CD14-positive monocyte (primary cell): ENCODE measurements at regions not wholly inside any gene's neighbourhood (a gene's known extent, or its start where the extent isn't known, plus 50 kb on each side); places are given as distances from the start of the nearest gene placed in this dataset.
A peak's percentile ranks its signal among the peaks of the same experiment; 100 is the strongest.

Experiments
- DNase-seq, 3 donors: peaks; one replicate each; pipeline ENCODE4 v3.0.0-alpha.2; 2011 to 2022
- H2AFZ ChIP-seq: 2 replicates; pipeline ENCODE4 v1.6.0; 2012; ENCODE audit warnings: mild to moderate bottlenecking, low read depth, low read length, inconsistent platforms; ENCODE audit not compliant: insufficient read depth, poor library complexity, severe bottlenecking
- H3K27ac ChIP-seq, 2 donors: 1 replicate in 1 of 2; 2 replicates in 1 of 2; pipeline ENCODE4 v1.5.1; 2012 to 2013; ENCODE audit warnings: low read length in 2 of 2, control low read depth in 1 of 2, inconsistent platforms in 1 of 2, low read depth in 1 of 2, mild to moderate bottlenecking in 1 of 2
- H3K27me3 ChIP-seq, 2 donors: one replicate each; pipeline versions ENCODE4 v1.6.0 to v1.6.1; 2011 to 2013; ENCODE audit warnings: low read length in 2 of 2; ENCODE audit not compliant: control insufficient read depth in 2 of 2, insufficient read depth in 2 of 2
- H3K36me3 ChIP-seq, 2 donors: replicated peaks in 1 of 2; 1 replicate in 1 of 2; 2 replicates in 1 of 2; pipeline versions ENCODE4 v1.5.1 to v1.6.1; 2012 to 2013; ENCODE audit warnings: low read length in 2 of 2, control low read depth in 1 of 2, inconsistent platforms in 1 of 2, mild to moderate bottlenecking in 1 of 2; ENCODE audit not compliant: insufficient read depth in 2 of 2, control insufficient read depth in 1 of 2
- H3K4me1 ChIP-seq, 2 donors: 1 replicate in 1 of 2; 2 replicates in 1 of 2; pipeline versions ENCODE4 v1.5.1 to v1.6.1; 2012 to 2013; ENCODE audit warnings: low read length in 2 of 2, control low read depth in 1 of 2, inconsistent platforms in 1 of 2, mild to moderate bottlenecking in 1 of 2, moderate library complexity in 1 of 2; ENCODE audit not compliant: insufficient read depth in 2 of 2, control insufficient read depth in 1 of 2
- H3K4me2 ChIP-seq: replicated peaks from 2 replicates; pipeline ENCODE3; 2012; ENCODE audit warnings: low read length, moderate library complexity, mild to moderate bottlenecking; ENCODE audit not compliant: poor library complexity, severe bottlenecking; ENCODE audit errors: extremely low read depth
- H3K4me3 ChIP-seq, 3 experiments: fragments of 200-600 bp in 1 of 3; sonication (generic) in 1 of 3; replicated peaks in 1 of 3; 1 replicate in 2 of 3; 2 replicates in 1 of 3; pipeline ENCODE4 v1.5.1; 2011 to 2013; ENCODE audit warnings: low read length in 3 of 3, mild to moderate bottlenecking in 3 of 3, control low read depth in 2 of 3, low read depth in 2 of 3, inconsistent platforms in 1 of 3, moderate library complexity in 1 of 3
- H3K79me2 ChIP-seq: 2 replicates; pipeline ENCODE4 v1.6.0; 2012; ENCODE audit warnings: mild to moderate bottlenecking, control low read depth, inconsistent platforms, low read length, moderate library complexity; ENCODE audit not compliant: insufficient read depth
- H3K9ac ChIP-seq: 2 replicates; pipeline ENCODE4 v1.6.0; 2017; ENCODE audit warnings: low read length, mild to moderate bottlenecking; ENCODE audit not compliant: insufficient read depth, poor library complexity, severe bottlenecking
- H3K9me3 ChIP-seq, 2 donors: replicated peaks in 1 of 2; 1 replicate in 1 of 2; 2 replicates in 1 of 2; pipeline versions ENCODE4 v1.5.1 to v1.6.1; 2012 to 2013; ENCODE audit warnings: low read length in 2 of 2, control low read depth in 1 of 2; ENCODE audit not compliant: control insufficient read depth in 1 of 2, insufficient read depth in 1 of 2
- H4K20me1 ChIP-seq: 2 replicates; pipeline ENCODE4 v1.6.0; 2012; ENCODE audit warnings: mild to moderate bottlenecking, low read length, control low read depth, moderate library complexity; ENCODE audit not compliant: insufficient read depth
- H3K27ac Mint-ChIP-seq, 7 donors: one replicate each; pipeline ENCODE4 v1.8.0; 2020; ENCODE audit warnings: mild to moderate bottlenecking in 7 of 7, mixed read lengths in 7 of 7, moderate library complexity in 6 of 7, inconsistent platforms in 2 of 7
- H3K27me3 Mint-ChIP-seq, 3 donors: one replicate each; pipeline ENCODE4 v1.8.0; 2021 to 2022; ENCODE audit warnings: low read depth in 3 of 3, mild to moderate bottlenecking in 3 of 3, mixed read lengths in 3 of 3, moderate library complexity in 3 of 3, inconsistent platforms in 1 of 3
- H3K36me3 Mint-ChIP-seq, 2 donors: one replicate each; pipeline ENCODE4 v1.8.0; 2020; ENCODE audit warnings: mixed read lengths in 2 of 2, inconsistent platforms in 1 of 2, mild to moderate bottlenecking in 1 of 2
- H3K4me1 Mint-ChIP-seq: one replicate; pipeline ENCODE4 v1.8.0; 2020; ENCODE audit warnings: mild to moderate bottlenecking, mixed read lengths
- H3K4me3 Mint-ChIP-seq, 2 donors: one replicate each; pipeline ENCODE4 v1.8.0; 2020; ENCODE audit warnings: mild to moderate bottlenecking in 2 of 2, mixed read lengths in 2 of 2, moderate library complexity in 1 of 2
- H3K9me3 Mint-ChIP-seq, 7 donors: one replicate each; pipeline ENCODE4 v1.8.0; 2020 to 2022; ENCODE audit warnings: mixed read lengths in 7 of 7, mild to moderate bottlenecking in 6 of 7, moderate library complexity in 6 of 7, inconsistent platforms in 2 of 7
- WGBS: methylation state at CpG from one replicate; pipeline ENCODE4 v1.1.5; 2013; ENCODE audit warnings: missing lambda C conversion rate; ENCODE audit not compliant: insufficient coverage; 5-methylcytosine and 5-hydroxymethylcytosine counted together
- intact Hi-C, 2 donors: fragments of 100-400 bp; cut with micrococcal nuclease; formaldehyde crosslinking; loops; one replicate each; pipeline versions ENCODE4 v1.15.0 to v1.15.1; 2023
- TF ChIP-seq, protein P1 (sequence below): fragments of 200-600 bp; IDR thresholded peaks from one replicate; pipeline ENCODE4 v1.8.0; 2022; ENCODE audit warnings: antibody characterized with exemption, mild to moderate bottlenecking

DNA sequence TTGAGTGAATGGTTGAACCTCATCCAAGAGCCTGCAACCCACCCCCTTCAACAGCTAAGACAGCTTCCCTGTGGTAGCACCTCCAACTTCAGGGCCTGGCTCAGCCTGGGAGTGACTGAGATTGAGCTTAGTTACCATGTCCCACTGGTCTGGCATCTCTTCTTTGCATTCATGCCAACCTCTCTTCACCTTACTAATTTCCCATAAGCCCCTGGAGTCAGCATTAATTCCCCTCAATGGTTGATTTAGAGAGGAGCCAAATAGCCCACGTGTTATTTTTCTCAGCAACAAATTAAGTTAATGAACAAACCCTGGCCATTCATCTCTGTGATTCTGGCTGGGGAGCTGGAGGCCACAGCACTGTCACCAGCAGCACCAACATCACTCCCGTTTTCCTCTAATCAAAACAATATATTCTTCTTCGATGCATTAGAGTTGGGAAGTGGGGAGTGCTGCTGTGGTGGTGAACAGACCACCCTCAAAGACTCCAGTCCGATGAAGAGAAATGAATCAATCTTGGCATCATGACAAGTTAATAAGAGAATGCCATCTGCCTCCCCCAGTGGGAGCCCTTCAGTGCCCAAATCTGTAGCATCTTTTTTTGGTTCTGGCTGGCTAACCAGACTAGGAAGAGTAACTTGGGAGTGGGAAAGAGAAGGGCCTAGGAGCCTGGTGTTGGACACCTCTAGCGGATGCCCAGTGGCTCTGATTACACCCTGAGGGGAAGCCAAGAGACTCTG lies 83.2 kb upstream of the ADRA1D start:
- no peak overlapping the region for H2AFZ ChIP-seq
- Mint-ChIP-seq H3K4me3 (no peak overlapping the region), H3K36me3 (no peaks in the 10 kb centered on the region), H3K4me1 (peaks cover 5% of the 10 kb centered on the region), H3K27ac (peak overlapping the region in 1 of 7 donors; percentile 47), H3K9me3 (no peaks in the 10 kb centered on the region), H3K27me3 (peaks cover 3 to 5% (median 3%) of the 10 kb centered on the region in 3 donors)
- no peak overlapping the region for H3K4me3 ChIP-seq
- DNase-seq: no peak
- H3K4me2 ChIP-seq: no peak overlapping the region
- H3K27me3 ChIP-seq: no peaks in the 10 kb centered on the region
- H4K20me1 ChIP-seq: no peaks in the 10 kb centered on the region
- WGBS: 96% methylated on average over 2 of the region's 5 CpGs
- no peaks in the 10 kb centered on the region for H3K79me2 ChIP-seq
- intact Hi-C loops: no loop called here
- H3K9ac ChIP-seq: no peak overlapping the region
- no peaks in the 10 kb centered on the region for H3K4me1 ChIP-seq
- no peaks in the 10 kb centered on the region for H3K9me3 ChIP-seq
- no peak overlapping the region for H3K27ac ChIP-seq
- no peaks in the 10 kb centered on the region for H3K36me3 ChIP-seq
- TF ChIP-seq, protein P1, sequence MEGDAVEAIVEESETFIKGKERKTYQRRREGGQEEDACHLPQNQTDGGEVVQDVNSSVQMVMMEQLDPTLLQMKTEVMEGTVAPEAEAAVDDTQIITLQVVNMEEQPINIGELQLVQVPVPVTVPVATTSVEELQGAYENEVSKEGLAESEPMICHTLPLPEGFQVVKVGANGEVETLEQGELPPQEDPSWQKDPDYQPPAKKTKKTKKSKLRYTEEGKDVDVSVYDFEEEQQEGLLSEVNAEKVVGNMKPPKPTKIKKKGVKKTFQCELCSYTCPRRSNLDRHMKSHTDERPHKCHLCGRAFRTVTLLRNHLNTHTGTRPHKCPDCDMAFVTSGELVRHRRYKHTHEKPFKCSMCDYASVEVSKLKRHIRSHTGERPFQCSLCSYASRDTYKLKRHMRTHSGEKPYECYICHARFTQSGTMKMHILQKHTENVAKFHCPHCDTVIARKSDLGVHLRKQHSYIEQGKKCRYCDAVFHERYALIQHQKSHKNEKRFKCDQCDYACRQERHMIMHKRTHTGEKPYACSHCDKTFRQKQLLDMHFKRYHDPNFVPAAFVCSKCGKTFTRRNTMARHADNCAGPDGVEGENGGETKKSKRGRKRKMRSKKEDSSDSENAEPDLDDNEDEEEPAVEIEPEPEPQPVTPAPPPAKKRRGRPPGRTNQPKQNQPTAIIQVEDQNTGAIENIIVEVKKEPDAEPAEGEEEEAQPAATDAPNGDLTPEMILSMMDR: no peak

DNA sequence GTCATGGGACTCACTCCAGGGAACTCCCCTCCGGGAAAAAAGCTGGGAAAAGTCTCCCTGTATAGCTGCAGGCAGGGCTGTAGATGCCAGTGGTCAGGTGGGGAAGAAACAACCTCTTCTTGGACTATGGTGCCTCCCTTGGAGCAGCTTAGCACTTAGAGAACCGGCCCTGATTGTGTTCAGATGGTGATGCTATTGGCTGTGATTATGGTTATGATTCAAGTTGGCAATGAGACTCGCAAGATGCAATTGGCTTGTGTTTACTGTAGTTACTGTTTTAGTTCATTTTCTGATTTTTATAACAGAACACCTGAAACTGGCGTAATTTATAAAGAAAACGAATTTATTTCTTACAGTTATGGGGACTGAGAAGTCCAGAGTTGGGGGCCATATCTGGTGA lies 80.9 kb upstream of the ADRA1D start:
- H3K4me1 ChIP-seq: peaks cover 8% of the 10 kb centered on the region in 2 donors
- 100% methylated on average over 2 of the region's 5 CpGs for WGBS
- Mint-ChIP-seq H3K4me1 (peaks cover 15% of the 10 kb centered on the region), H3K4me3 (no peak overlapping the region), H3K27me3 (peaks cover 3 to 5% (median 3%) of the 10 kb centered on the region in 3 donors), H3K27ac (no peak overlapping the region), H3K9me3 (peaks cover 0 to 9% (median 8%) of the 10 kb centered on the region in 7 donors), H3K36me3 (peaks cover 0 to 3% of the 10 kb centered on the region in 2 donors)
- intact Hi-C loops: no loop called here
- H3K79me2 ChIP-seq: no peaks in the 10 kb centered on the region
- H2AFZ ChIP-seq: no peak overlapping the region
- no peaks in the 10 kb centered on the region for H3K27me3 ChIP-seq
- no peak overlapping the region for H3K4me2 ChIP-seq
- no peaks in the 10 kb centered on the region for H3K9me3 ChIP-seq
- no peaks in the 10 kb centered on the region for H4K20me1 ChIP-seq
- DNase-seq: no peak
- TF ChIP-seq, protein P1: no peak
- H3K27ac ChIP-seq: no peak overlapping the region
- H3K4me3 ChIP-seq: no peak overlapping the region
- H3K9ac ChIP-seq: no peak overlapping the region
- H3K36me3 ChIP-seq: no peaks in the 10 kb centered on the region
